ENCODE measurements at regions not wholly inside any gene's neighbourhood (a gene's known extent, or its start where the extent isn't known, plus 50 kb on each side); places are given as distances from the start of the nearest gene placed in this dataset.
"Not testable (repeated sequence)": the region's sequence is repeated elsewhere in the genome, so short reads cannot be mapped to it uniquely, and the experiment has no call there.

DNA sequence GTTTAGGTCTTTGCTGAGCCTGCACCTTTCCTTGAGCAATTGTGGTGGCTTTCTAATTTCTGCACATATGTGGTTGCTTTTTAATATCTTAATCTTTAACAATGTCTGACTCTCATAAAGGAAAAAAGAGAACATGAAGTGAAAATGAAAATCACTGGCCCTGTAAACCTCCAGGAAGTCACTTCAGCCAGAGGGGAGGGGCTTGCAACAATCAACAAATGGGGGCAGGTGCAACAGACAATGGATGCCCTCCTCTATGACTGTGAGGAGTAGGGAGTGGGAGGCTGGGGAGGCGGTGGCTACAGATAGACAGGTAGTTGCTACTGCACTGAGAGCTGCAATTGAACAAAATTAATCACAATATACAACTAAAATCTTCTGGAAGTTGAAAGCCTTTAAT is 1377.4 kb downstream of the XPNPEP1 start:
- H3K9me3 ChIP-seq, result no peaks in the 10 kb centered on the region
- 44% methylated on average over 1 of the region's 1 CpG for WGBS
- no peak for DNase-seq (ENCODE audit: extremely low spot score)
- intact Hi-C loops (cut with DNase I), result loop anchor here (10.0 kb wide), 1 partner anchor 1921 kb away; no protein-coding TSS in a partner anchor
- no peaks in the 10 kb centered on the region for H3K36me3 ChIP-seq
- H3K4me1 ChIP-seq, result peaks cover 0 to 4% (median 0%) of the 10 kb centered on the region in 4 donors
- TF ChIP-seq EP300 (IDR thresholded peaks at IDR 0.05) (no peak), POLR2AphosphoS5 (IDR thresholded peaks at IDR 0.05) (no peak), CTCF (IDR thresholded peaks at IDR 0.05) (no peak), POLR2A (IDR thresholded peaks at IDR 0.05; ENCODE audit: low read depth) (no peak)
- H3K4me3 ChIP-seq, result no peak overlapping the region
- no peak overlapping the region for H3K27ac ChIP-seq (replicated peaks in 1 of 4)
- no peaks in the 10 kb centered on the region for H3K27me3 ChIP-seq

DNA sequence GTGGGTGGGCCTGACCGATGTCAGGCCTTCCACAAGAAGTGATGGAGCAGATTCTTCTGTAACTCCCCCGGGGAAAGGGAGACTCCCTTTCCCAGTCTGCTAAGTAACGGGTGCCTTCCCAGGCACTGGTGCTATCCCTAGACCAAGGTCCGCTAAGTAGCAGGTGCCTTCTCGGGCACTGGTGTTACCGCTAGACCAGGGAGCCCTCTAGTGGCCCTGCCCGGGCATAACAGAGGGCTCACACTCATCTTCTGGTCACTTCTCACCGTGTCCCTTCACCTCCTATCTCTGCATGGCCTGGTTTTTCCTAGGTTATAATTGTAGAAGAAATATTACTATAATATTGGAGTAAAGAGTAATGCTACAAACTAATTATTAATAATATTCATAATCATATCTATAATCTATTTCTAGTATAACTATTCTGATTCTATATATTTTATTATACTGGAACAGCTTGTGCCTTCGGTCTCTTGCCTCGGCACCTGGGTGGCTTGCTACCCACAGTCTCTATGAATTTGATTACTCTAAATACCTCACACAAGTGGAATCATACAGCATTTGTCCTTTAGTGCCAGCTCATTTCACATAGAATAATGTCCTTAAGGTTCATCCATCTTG is 1378.7 kb downstream of the XPNPEP1 start:
- 29% methylated on average over 10 of the region's 10 CpGs for WGBS
- H3K9me3 ChIP-seq, result no peaks in the 10 kb centered on the region
- intact Hi-C loops (cut with DNase I), result loop anchor here (10.0 kb wide), 1 partner anchor 1920 kb away; no protein-coding TSS in a partner anchor
- peaks cover 0 to 4% (median 0%) of the 10 kb centered on the region in 4 donors for H3K4me1 ChIP-seq
- no peak for DNase-seq (ENCODE audit: extremely low spot score)
- TF ChIP-seq CTCF (IDR thresholded peaks at IDR 0.05) (peak; percentile 72 to 92 (median 84)), POLR2AphosphoS5 (IDR thresholded peaks at IDR 0.05) (no peak)
- H3K27ac ChIP-seq (replicated peaks in 1 of 4), result no peak overlapping the region
- no peaks in the 10 kb centered on the region for H3K27me3 ChIP-seq
- no peaks in the 10 kb centered on the region for H3K36me3 ChIP-seq
- H3K4me3 ChIP-seq, result no peak overlapping the region

DNA sequence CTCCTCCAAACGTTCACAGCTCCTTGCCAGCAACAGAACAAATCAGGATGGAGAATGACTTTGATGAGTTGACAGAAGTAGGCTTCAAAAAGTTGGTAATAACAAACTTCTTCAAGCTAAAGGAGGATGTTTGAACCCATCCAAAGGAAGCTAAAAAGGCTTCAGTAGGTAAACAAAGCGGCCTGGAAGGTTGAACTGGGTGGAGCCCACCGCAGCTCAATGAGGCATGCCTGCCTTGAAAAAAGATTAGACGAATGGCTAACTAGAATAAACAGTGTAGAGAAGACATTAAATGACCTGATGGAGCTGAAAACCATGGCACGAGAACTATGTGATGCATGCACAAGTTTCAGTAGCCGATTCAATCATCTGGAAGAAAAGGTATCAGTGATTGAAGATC is 1369.0 kb upstream of the SORCS1 start:
- H3K27me3 ChIP-seq; H3K4me1 ChIP-seq; H3K4me3 ChIP-seq; DNase-seq (ENCODE audit: extremely low spot score); intact Hi-C loops (cut with DNase I); H3K36me3 ChIP-seq; H3K27ac ChIP-seq (replicated peaks in 1 of 4): not testable (repeated sequence)
- 82% methylated on average over 6 of the region's 6 CpGs for WGBS
- H3K9me3 ChIP-seq, result peaks cover 0 to 16% (median 0%) of the 10 kb centered on the region in 4 donors

- H3K27me3 ChIP-seq, result no peaks in the 10 kb centered on the region
- no peaks in the 10 kb centered on the region for H3K36me3 ChIP-seq
- no peaks in the 10 kb centered on the region for H3K9me3 ChIP-seq
- DNase-seq (ENCODE audit: extremely low spot score), result no peak
- TF ChIP-seq POLR2AphosphoS5 (IDR thresholded peaks at IDR 0.05), result no peak
- TF ChIP-seq POLR2A (IDR thresholded peaks at IDR 0.05; ENCODE audit: low read depth), result no peak
- no peak for TF ChIP-seq EP300 (IDR thresholded peaks at IDR 0.05)
- TF ChIP-seq CTCF (IDR thresholded peaks at IDR 0.05), result no peak
- intact Hi-C loops (cut with DNase I), result no loop called here
- no peaks in the 10 kb centered on the region for H3K4me1 ChIP-seq
- no peak overlapping the region for H3K4me3 ChIP-seq
- 83% methylated on average over 4 of the region's 4 CpGs for WGBS
- no peak overlapping the region for H3K27ac ChIP-seq (replicated peaks in 1 of 4)
Observed at GRCh38 chr10:108523016-108523800, 1358.7 kb upstream of the SORCS1 start.

GRCh38 chr10:108521827-108522492 is 1357.5 kb upstream of the SORCS1 start:
- no peaks in the 10 kb centered on the region for H3K9me3 ChIP-seq
- no peak overlapping the region for H3K27ac ChIP-seq (replicated peaks in 1 of 4)
- no peak for DNase-seq (ENCODE audit: extremely low spot score)
- TF ChIP-seq POLR2A (IDR thresholded peaks at IDR 0.05; ENCODE audit: low read depth), result no peak
- no peak for TF ChIP-seq EP300 (IDR thresholded peaks at IDR 0.05)
- no peak for TF ChIP-seq CTCF (IDR thresholded peaks at IDR 0.05)
- TF ChIP-seq POLR2AphosphoS5 (IDR thresholded peaks at IDR 0.05), result no peak
- intact Hi-C loops (cut with DNase I), result no loop called here
- no peaks in the 10 kb centered on the region for H3K36me3 ChIP-seq
- no peaks in the 10 kb centered on the region for H3K27me3 ChIP-seq
- WGBS, result 43% methylated on average over 8 of the region's 8 CpGs
- H3K4me3 ChIP-seq, result no peak overlapping the region
- no peaks in the 10 kb centered on the region for H3K4me1 ChIP-seq
